Stimulated activated CD4-positive, alpha-beta T cell treated with anti-CD3 and anti-CD28 coated beads, Interleukin-15, amount 100 ng/mL, for 48 hours (primary cell): ENCODE measurements at regions not wholly inside any gene's neighbourhood (a gene's known extent, or its start where the extent isn't known, plus 50 kb on each side); places are given as distances from the start of the nearest gene placed in this dataset.

Experiments
- DNase-seq, 2 donors: peaks; one replicate each; pipeline ENCODE4 v3.0.0-alpha.2; 2020; ENCODE audit warnings: low read depth in 2 of 2

DNA sequence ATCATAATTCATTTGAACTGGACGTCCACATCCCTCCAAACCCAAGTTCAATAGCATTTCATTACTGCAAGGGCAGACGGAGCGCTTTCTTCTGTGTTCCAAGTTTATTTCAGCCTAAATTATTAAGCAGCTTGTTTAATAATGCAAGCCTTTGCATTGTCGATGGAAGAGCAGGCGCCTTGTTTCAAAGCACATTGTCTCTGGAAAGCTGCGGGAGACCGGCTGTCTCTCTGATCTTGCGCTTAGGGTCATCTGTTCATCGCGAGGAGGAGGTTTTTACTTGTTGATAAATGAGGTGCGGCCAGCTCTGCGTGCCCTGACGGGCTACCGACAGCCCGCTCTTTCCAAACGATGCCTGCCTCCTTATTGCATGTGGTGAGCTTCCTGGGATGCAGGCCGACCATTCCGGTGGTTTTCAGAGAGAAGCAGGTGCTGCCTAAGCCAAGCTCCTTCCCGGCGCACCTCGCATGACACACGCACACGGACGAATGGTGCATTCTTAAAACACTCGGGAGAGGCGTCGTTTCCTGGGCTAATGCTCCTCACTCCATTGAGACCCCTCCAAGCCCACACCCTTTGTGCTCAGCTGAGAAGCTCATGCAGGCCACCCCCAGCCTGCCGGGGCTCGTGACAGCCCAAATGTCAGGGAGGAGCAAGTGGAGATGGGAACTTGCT, 456.9 kb downstream of the BRD1 start:
- DNase-seq: no peak

DNA sequence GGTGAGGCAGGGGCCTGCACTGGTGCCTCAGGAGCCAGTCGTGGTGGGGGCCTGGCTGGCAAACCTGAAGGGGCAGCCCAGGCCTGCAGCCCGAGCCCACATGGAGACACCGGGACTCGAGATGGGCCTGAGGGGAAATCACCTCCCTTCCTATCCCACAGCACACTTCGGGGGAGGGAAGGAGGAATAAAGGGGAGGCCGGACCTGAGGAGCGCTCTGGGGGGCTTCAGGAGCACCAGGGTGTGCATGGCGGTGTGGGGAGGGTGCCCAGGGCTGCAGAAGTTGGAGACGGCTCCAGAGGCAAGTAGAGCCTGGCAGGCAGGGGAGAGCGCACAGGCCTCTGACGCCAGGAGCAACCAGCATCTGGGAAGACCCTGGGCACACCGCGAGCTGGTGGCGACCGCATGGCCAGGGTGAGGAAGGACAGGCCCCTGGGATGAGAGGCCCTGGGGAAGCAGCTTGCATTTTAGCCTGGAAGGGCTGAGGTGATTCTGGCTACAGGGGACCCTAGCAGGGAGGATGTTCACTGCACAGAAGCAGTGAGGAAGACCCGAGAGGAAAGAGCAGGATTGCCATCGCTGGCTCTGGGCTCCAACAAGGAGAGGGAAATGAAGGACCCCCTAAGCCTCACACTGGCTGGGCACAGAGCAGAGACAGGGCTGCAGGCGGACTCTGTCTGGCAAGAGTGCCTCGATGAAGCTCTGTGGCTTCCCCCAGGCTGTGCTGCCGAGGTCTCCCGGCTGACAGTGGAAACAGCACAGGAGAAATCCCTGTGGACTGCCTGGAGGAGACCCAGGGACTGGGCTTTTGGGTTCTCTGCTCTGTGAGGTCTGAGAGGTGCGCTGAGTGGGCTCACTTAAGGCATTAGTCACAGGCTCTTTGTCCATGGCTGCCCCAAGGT, 457.7 kb downstream of the BRD1 start:
- DNase-seq: no peak

DNA sequence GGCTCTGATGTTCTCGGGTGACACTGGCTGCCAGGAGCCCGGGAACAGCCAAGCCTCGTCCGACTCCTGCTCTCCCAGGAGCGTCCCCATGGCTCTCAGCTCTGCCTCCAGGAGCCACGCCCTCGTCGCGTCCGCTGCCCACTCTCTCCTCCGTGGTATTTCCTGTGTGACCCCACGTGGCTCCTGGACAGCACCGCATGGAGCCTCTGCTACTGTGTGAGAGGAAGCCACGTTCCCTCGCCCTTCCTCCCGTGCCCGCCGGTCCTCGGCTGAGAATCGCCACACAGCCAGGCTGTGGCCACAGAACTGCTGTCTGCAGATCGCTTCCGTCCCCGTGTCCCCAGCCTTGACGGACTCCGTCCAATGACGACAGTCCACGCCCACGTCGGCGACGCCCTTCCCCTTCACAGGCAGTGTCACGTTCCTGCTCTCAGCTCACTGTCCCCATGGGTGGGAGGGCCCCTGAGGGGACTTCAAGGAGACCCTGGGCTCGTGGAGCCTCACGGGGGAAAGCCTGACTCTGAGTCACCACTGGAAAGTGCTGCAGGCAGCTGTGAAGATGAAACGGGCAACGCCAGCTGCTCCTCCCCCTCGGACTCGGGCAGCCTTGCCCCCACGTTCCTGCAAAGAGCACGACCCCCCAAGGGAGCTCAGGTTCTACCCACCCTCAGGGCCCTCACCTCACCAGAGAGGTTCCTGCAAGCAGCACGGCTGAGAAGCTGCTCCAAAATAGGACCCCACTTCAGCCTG, 458.5 kb downstream of the BRD1 start:
- no peak for DNase-seq

DNA sequence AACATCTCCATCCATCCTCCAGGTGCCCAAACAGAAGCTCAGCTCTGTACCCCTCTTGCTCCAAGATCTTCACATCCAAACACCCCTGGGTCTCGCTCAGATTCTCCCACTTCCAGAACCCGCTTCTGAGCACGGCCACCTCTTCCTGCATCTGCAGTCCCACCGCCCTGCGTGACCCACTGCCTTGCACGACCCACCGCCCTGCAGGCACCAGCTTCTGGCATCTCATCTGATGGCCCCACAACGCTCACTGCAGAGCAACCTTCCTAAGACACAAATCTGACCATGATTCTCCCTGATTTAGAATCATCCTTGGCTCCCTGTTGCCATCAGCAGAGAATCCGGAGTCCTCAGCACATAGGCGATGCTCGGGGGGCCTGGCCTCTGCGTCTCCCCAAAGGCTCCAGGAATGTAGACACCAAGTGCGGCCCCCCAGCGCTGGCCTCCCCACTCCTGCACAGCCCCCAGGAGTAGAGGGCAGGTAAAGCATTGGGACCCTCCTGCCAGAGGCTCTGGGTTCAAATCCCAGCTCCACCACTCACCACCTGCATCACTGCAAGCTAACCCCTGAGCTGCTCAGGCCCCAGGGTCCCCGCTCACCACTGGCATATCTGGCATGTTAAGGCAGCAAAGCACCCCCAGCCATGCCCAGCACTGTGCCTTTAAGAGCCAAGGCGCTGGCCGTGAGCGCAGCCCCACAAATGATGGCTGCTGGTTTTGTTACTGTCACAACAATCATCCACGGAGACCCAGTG, 459.3 kb downstream of the BRD1 start:
- DNase-seq: no peak

DNA sequence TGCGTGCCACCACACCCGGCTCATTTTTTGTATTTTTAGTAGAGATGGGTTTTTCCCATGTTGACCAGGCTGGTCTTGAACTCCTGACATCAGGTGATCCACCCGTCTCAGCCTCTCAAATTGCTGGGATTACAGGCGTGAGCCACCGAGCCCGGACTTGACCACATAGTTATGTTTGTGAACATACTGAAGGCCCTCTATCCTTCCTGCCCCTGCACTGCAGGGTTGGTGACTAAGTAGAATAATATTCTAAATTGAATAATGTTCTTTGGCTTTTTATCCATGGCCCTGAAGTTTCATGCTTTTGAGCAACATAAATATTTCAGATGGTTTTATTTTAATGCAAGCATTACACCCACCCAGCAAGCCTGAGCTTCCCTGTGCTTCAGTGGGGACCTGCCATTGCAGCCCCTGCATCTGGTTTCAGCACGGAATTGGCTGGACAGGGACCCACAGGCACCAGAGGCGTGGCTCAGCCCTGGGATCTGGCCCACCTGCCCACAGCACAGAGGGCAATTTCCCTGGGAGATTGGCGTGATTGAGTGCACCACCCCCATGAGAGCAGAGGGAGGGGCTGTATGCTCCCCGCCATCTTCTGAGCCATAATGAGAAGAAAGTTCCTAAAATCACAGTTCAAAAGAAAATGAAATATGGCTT, 460.5 kb downstream of the BRD1 start:
- no peak for DNase-seq

DNA sequence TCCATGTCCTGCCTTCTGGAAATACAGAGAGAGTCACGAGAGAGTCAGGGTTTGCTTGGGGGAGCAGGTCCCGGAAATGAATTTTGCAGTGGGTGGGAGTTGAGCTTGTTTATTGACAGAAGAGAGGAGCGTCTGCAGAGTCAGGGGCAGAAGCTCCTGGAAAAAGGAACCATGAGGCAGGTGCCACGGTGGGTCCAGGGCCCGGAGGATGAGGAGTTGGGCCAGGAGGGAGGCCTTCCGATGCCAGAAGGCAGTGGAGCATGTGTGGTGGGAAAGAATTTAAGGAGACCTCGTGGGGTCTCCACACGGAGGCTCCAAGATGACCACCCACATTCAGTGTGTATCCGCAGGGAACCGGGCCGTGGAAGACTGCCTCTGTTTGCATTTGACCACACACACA, 461.2 kb downstream of the BRD1 start:
- DNase-seq: no peak

DNA sequence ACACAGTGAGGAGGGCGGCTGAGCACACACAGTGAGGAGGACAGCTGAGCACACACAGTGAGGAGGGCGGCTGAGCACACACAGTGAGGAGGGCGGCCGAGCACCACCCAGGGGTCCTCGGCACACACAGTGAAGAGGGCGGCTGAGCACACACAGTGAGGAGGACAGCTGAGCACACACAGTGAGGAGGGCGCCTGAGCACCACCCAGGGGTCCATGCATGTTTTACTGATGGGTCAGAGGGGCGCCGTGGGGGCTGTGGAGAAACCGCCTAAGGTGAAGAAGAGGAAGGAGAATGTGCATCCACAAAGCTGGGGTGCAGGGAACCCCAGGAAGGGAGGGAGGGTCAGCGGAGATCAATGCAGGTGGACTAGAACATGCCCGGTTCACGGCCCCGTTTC, 461.8 kb downstream of the BRD1 start:
- DNase-seq: no peak

DNA sequence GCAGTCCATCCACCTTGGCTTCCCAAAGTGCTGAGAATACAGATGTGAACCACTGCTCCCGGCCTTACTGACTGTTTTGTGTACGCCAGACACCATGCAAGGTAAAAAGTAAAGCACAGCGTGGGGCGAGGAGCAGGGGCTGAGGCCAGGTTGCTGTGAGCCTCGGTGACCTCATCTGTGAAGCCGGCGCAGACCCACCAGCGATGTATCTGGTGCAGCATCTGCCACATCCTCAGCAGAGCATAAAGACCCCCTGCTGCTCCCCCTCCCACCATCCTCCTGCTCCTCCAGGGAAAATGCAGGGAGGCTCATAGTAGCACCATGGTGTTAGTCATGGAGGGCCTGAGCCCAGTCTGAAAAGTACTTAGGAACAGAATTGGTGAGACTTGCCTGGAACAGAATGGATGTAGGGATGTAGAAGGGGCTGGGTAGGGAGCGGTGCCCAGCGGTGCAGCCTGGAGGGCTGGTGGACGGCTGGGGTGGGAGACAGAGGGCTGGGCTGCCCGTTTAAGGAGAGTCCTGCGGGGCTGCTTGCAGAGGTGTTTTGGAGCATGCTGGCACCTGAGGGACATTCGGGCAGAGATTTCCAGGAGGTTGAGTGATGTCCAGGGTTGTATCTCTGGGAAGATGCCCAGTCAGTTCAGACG, 462.4 kb downstream of the BRD1 start:
- no peak for DNase-seq

DNA sequence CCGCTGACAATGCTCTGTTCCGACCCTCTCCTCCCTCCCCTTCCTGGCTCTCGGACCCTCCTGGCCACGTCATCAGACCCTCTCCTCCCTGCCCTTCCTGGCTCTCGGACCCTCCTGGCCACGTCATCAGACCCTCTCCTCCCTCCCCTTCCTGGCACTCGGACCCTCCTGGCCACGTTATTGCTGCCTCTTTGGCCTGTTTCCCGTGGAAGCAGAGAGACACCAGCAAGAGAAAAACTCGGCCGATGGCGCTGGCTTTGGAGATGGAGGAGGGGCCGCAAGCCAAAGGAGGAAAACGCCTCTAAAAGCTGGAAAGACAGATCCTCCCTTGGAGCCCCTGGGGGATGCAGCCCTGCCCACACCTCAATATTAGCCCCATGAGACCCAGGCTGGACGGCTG, 463.3 kb downstream of the BRD1 start:
- DNase-seq: no peak

DNA sequence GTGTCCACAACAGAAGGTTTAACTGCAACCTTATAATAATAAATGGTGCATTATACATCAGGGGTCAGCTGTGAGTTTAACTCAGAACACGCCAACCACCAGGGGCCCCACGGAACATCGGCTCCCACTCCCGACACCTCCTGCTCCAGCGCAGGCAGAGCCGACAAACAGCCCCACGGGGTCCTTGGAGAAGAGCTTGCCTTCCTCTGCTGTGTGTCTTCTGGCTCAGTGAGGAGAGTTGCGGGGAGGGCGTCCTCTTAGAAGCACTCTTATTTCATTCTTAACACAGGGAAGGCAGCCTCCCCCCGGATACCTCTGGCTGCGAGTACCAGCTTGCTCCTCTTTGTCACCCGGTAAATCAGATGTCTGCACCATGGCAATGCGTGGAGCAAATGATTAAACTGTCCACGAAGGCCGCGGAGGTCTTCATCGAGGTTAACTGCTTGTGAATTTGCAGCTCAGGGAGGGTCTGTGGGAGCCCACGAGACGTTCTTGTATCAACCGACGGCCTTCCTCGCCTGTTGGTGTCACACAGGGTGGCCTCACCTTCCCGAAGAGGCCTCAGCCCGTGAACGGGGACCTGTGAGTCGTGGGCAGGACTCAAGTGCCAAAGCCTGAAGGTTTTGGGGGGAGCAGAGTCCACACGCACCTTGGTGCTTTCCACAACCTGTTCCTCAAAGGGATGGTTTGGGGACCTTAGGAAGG, 464.0 kb downstream of the BRD1 start:
- no peak for DNase-seq

DNA sequence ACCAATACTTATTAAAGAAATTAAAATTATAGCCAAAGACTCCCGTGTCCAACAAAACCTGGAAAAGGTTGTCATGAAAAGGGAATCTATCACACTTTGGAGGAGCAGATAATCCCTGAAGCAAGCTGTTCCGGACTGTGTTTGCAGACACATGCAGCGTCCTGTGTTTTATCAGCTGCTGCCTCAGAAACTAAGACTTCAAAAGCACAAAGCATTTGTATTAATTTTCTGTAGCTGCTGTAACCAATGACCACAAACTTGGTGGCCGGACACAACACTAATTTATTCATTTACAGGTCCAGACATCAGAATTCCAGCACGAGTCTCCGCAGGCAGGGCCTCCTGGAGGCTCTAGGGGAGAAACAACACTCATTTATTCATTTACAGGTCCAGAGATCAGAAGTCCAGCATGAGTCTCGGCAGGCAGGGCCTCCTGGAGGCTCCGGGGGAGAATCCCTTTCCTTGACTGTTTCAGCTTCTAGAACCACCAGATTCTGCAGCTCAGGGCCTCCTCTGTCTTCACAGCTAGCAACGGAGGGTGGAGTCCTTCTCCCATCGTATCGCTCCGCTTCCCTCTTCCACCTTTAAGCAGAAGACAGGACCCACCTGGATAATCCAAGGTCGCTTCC, 465.3 kb downstream of the BRD1 start:
- DNase-seq: no peak

DNA sequence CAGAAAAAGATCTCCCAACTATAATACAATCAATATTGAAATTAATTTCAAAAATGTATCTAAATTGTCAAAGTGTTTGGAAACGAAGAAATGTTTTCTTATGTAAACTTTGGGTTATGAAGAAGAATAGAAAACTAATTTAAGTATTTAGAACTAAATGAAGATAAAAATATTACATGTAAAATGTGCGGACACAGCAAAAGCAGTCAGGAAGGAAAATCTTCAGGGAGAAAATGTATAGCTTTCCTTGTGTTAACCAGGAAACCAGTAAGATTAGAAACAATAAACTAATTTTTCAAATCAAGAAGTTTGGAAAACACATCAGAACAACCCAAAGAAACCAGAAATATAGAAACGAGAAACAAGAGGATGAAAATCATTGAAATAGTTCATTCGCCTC, 466.5 kb downstream of the BRD1 start:
- DNase-seq: no peak

DNA sequence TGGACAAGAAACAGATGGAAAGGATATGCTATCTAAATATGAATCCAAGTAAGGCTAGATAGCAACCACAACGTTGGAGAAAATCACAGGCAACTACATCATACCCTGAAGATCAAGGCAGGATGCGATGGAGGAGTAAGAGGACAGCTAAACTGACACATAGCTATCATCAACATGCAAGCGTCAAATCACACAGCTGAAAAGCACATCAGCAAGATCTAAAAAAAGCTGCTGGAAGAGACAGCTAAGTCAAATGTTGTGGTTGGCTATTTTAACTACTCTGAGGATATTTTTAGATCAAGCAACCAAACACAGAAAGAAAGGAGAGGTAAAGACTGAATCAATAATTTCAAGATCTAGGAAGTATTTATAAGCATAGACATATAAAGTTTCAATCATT, 466.9 kb downstream of the BRD1 start:
- DNase-seq: no peak

DNA sequence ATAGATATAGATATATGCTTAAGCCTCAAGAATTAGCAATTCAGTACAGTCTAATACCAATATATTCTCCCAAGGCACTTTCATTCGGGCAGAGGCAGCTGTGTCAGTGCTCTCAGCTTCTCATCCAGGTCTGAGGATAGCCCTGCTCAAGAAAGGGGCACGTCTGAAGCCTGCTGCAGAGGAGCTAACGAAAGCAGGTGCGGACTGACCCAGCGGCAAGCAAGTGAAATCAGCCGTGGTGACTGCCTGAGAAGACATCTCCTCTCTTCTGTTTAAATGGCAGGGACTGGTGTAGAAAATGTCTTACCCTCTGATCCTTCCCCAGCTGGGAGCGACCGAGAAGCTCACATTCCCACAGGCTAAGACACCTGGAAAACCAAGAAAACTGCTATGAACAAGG, 468.6 kb downstream of the BRD1 start:
- no peak for DNase-seq

DNA sequence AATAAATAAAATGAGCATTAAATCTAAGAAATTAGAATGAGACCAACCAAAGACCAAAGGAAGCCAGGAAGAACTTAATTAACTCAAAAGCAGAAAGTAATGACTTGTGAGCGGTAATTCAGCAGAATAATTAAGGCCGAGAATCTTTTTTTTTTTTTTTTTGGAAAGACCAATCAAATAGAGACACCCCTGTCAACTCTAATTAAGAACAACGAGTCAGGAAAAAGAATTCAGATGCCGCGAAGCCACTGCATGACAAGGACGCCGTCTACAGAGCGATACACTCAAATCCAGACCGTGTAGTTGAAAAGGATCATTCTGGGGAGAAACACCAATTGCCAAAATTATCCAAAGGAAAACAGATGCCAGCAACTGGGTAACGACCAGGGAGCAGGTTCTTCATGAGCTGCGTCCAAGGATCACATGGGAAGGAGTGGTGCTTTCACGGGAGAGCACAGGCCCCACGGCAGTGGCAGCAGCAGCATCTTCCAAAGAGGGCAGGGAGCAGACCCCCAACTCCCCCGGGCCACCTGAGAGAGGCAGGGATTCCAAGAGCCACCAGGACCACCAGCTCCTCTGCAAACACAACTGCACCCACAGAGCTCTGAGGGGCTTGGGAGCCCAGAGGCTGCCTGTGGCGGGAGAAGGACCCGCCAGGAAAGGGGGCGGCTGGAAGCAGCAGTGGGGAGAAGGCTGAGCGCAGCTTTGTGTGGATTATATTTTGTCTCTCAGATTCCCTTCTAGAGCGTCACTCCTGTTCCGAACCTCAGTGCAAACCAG, 469.8 kb downstream of the BRD1 start:
- no peak for DNase-seq

DNA sequence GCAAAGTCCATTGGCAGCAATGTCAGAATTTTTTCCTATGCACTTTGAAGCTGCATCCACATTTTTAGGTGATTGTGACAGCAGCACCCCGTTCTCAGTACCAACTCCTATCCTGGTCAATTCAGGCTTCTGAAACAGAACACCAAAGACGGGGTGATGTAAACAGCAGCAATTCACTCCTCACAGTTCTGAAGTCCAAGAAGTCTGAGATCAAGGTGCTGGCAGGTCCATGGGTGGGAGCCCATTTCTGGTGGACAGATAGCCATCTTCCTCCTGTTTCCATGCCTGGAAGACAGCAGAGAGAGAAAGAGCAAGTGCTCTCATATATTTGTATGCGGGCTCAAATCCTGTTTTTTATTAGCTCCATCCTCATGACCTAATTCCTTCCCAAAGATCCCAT, 471.2 kb downstream of the BRD1 start:
- no peak for DNase-seq

DNA sequence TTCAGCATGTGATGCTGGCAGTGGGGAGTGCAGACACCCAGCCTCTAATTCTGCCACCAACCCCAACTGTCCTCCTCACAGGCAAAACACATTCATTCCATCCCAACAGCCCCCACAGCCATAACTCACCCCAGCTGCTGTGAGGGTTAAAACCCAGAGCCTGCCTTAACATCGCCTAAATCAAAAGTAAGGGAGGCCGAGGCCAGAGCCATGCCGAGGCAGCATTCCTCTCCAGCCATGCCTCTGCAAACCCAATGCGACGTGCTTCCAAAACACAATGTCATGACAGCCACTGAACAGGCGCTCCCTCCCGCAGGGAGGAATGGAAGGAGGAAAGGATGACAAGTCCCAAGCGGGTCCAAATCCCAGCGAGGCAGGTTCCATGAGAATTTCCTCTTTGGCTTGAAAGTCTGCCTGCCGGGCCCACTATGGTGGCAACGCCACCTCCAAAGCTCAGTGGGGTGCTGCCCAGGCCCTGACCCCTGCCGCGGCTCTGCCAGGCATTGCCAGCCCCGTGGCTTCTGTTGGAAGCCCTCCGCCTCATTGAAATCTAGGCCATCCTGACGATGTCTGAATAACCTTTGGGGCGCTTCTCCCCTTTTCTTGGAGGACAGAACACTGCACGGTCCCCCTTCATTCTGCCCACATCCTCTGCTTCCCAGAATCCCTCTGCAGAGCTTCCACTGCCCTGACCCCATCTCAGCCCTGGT, 472.3 kb downstream of the BRD1 start:
- DNase-seq: no peak

DNA sequence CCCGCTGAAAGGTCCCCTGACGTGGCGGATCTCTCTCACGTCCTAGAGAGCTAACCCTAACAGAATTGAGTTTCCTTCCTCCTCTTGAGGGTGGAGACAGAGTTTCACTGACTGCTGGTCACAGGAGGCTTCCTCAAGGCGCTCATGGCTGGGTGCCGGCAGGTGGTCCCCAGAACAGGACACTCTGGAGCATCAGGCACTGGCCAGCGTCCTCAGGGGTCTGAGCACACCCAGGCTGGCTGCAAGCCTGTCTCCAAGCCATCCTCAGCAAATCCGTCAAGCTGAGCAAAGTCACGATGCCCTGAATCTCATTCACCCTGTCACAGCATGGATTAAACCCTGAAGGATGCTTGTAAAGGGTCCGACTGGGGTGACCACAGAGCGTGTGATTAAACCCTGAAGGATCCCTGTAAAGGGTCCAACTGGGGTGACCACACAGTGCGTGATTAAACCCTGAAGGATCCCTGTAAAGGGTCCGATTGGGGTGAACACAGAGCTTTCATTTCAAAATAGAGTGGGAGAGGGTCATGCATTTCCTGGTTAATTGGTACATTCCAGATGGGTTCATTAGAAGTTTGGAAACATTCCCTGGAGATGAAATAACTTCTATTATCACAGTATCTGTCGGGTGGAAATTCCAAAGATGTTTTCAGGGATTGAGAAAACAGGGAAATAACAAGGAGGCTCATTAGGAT, 473.0 kb downstream of the BRD1 start:
- DNase-seq: no peak
